DMS53 (cell line): ENCODE measurements at regions not wholly inside any gene's neighbourhood (a gene's known extent, or its start where the extent isn't known, plus 50 kb on each side); places are given as distances from the start of the nearest gene placed in this dataset.

ENCODE experiments used
- DNase-seq: peaks from one replicate; lab custom pipeline; 2025; lab: John Stamatoyannopoulos, UW

GRCh38 chr10:124146483-124146882 lies 53.1 kb upstream of the CHST15 start:
- DNase-seq: no peak

- no peak for DNase-seq
Observed at GRCh38 chr10:124145109-124145870, 51.9 kb upstream of the CHST15 start.

GRCh38 chr10:124144536-124144935 lies 51.1 kb upstream of the CHST15 start:
- no peak for DNase-seq

- no peak for DNase-seq
Observed at GRCh38 chr10:124143721-124144120, 50.3 kb upstream of the CHST15 start.
